ENCODE measurements at regions not wholly inside any gene's neighbourhood (a gene's known extent, or its start where the extent isn't known, plus 50 kb on each side); places are given as distances from the start of the nearest gene placed in this dataset.
"Not testable (repeated sequence)": the region's sequence is repeated elsewhere in the genome, so short reads cannot be mapped to it uniquely, and the experiment has no call there.

DNA sequence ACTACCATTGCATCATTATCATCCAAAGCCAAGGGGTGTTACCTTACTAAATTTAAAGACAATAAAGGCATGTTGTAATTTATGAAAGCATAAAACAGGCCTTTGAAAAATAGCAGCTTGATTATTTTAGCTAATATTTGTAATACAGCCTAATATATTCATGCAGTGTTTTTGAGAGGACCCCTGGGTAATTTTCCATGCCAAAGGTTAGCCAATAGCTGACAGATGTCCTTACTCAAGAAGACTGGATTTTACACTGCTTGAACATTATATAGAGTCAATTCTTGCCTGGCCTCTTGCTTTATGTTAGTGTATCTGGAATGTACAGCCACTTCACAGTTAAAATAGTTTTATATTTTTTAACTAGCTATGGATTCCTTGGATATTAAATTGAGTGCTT, 337.8 kb upstream of the PAPPA start:
- H3K4me1 ChIP-seq (ENCODE audit: control insufficient read depth, extremely low read depth, insufficient read depth, low read length) = no peaks in the 10 kb centered on the region
- dilution Hi-C loops (cut with MboI; ENCODE audit: extremely low pct_ligation_motif_present, low sequenced_read_pairs) = no loop called here
- no peak overlapping the region for H3K9ac ChIP-seq (ENCODE audit: control insufficient read depth, extremely low read depth, insufficient read depth, low read length)
- no peaks in the 10 kb centered on the region for H4K20me1 ChIP-seq (ENCODE audit: control insufficient read depth, extremely low read depth, insufficient read depth, low read length)
- no peaks in the 10 kb centered on the region for H3K79me2 ChIP-seq (ENCODE audit: control insufficient read depth, insufficient read depth, low read length)
- no peak overlapping the region for H3K4me3 ChIP-seq (ENCODE audit: control insufficient read depth in 2 of 3, extremely low read depth in 1 of 3, insufficient read depth in 2 of 3, low read depth in 1 of 3, low read length in 3 of 3)
- no peaks in the 10 kb centered on the region for H3K36me3 ChIP-seq (ENCODE audit: control insufficient read depth in 2 of 2, extremely low read depth in 1 of 2, insufficient read depth in 2 of 2, low read length in 2 of 2)
- H3K9me1 ChIP-seq (ENCODE audit: control insufficient read depth, extremely low read depth, insufficient read depth, low read length) = no peaks in the 10 kb centered on the region
- no peaks in the 10 kb centered on the region for H3K9me3 ChIP-seq (ENCODE audit: control insufficient read depth, low read depth, low read length)
- no peak overlapping the region for H3K27ac ChIP-seq (ENCODE audit: control insufficient read depth, insufficient read depth, low read length)
- DNase-seq (ENCODE audit: low read depth, low spot score) = no peak
- no peak overlapping the region for H3K4me2 ChIP-seq (ENCODE audit: control insufficient read depth, extremely low read depth, insufficient read depth, low read depth, low read length)
- no peak for FAIRE-seq
- no peak for TF ChIP-seq EZH2 (IDR thresholded peaks at IDR 0.05; ENCODE audit: low read length)
- TF ChIP-seq CTCF (optimal IDR thresholded peaks at IDR 0.05 in 1 of 3, IDR thresholded peaks at IDR 0.05 in 1 of 3, conservative IDR thresholded peaks at IDR 0.05 in 1 of 3; ENCODE audit: extremely low read depth in 1 of 3, insufficient read depth in 2 of 3, low read length in 3 of 3) = no peak
- H2AFZ ChIP-seq (ENCODE audit: control insufficient read depth, low read length) = no peak overlapping the region
- H3K27me3 ChIP-seq (ENCODE audit: control insufficient read depth, extremely low read depth, insufficient read depth, low read length) = no peaks in the 10 kb centered on the region

- H3K9me3 ChIP-seq (ENCODE audit: control insufficient read depth, low read depth, low read length); H3K36me3 ChIP-seq (ENCODE audit: control insufficient read depth in 2 of 2, extremely low read depth in 1 of 2, insufficient read depth in 2 of 2, low read length in 2 of 2); FAIRE-seq; H3K79me2 ChIP-seq (ENCODE audit: control insufficient read depth, insufficient read depth, low read length); H3K4me2 ChIP-seq (ENCODE audit: control insufficient read depth, extremely low read depth, insufficient read depth, low read depth, low read length); H3K4me1 ChIP-seq (ENCODE audit: control insufficient read depth, extremely low read depth, insufficient read depth, low read length); H3K4me3 ChIP-seq (ENCODE audit: control insufficient read depth in 2 of 3, extremely low read depth in 1 of 3, insufficient read depth in 2 of 3, low read depth in 1 of 3, low read length in 3 of 3); dilution Hi-C loops (cut with MboI; ENCODE audit: extremely low pct_ligation_motif_present, low sequenced_read_pairs); H3K9me1 ChIP-seq (ENCODE audit: control insufficient read depth, extremely low read depth, insufficient read depth, low read length); H3K9ac ChIP-seq (ENCODE audit: control insufficient read depth, extremely low read depth, insufficient read depth, low read length); DNase-seq (ENCODE audit: low read depth, low spot score); H2AFZ ChIP-seq (ENCODE audit: control insufficient read depth, low read length); H3K27me3 ChIP-seq (ENCODE audit: control insufficient read depth, extremely low read depth, insufficient read depth, low read length); H3K27ac ChIP-seq (ENCODE audit: control insufficient read depth, insufficient read depth, low read length); H4K20me1 ChIP-seq (ENCODE audit: control insufficient read depth, extremely low read depth, insufficient read depth, low read length): not testable (repeated sequence)
Observed at GRCh38 chr9:115818651-115819050, 334.9 kb upstream of the PAPPA start.

DNA sequence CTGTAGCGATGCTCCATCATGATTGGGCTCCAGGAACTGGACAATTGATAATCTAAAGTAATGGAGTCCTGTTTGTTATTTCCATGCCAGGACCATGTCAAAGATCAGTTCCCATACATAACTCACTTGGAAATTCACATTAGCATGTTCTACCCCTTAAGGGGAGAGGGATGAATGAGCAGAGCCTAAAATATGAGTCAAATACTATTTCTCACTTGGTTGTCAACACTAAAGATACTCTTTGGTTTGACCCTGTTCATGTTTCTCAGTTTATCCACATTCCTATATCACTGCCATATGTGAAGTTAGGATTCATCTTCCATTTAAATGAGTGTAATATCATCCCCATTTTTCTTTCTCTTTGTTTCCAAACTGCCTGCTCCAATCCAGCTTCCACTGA, 321.6 kb upstream of the PAPPA start:
- DNase-seq (ENCODE audit: low read depth, low spot score) = no peak
- no peaks in the 10 kb centered on the region for H3K27me3 ChIP-seq (ENCODE audit: control insufficient read depth, extremely low read depth, insufficient read depth, low read length)
- H3K36me3 ChIP-seq (ENCODE audit: control insufficient read depth in 2 of 2, extremely low read depth in 1 of 2, insufficient read depth in 2 of 2, low read length in 2 of 2) = no peaks in the 10 kb centered on the region
- no peaks in the 10 kb centered on the region for H3K9me3 ChIP-seq (ENCODE audit: control insufficient read depth, low read depth, low read length)
- no peaks in the 10 kb centered on the region for H3K79me2 ChIP-seq (ENCODE audit: control insufficient read depth, insufficient read depth, low read length)
- H4K20me1 ChIP-seq (ENCODE audit: control insufficient read depth, extremely low read depth, insufficient read depth, low read length) = no peaks in the 10 kb centered on the region
- no peak overlapping the region for H2AFZ ChIP-seq (ENCODE audit: control insufficient read depth, low read length)
- TF ChIP-seq EZH2 (IDR thresholded peaks at IDR 0.05; ENCODE audit: low read length) (no peak), CTCF (optimal IDR thresholded peaks at IDR 0.05 in 1 of 3, IDR thresholded peaks at IDR 0.05 in 1 of 3, conservative IDR thresholded peaks at IDR 0.05 in 1 of 3; ENCODE audit: extremely low read depth in 1 of 3, insufficient read depth in 2 of 3, low read length in 3 of 3) (no peak)
- H3K9me1 ChIP-seq (ENCODE audit: control insufficient read depth, extremely low read depth, insufficient read depth, low read length) = no peaks in the 10 kb centered on the region
- H3K9ac ChIP-seq (ENCODE audit: control insufficient read depth, extremely low read depth, insufficient read depth, low read length) = no peak overlapping the region
- FAIRE-seq = no peak
- H3K27ac ChIP-seq (ENCODE audit: control insufficient read depth, insufficient read depth, low read length) = no peak overlapping the region
- no peak overlapping the region for H3K4me2 ChIP-seq (ENCODE audit: control insufficient read depth, extremely low read depth, insufficient read depth, low read depth, low read length)
- dilution Hi-C loops (cut with MboI; ENCODE audit: extremely low pct_ligation_motif_present, low sequenced_read_pairs) = no loop called here
- no peak overlapping the region for H3K4me3 ChIP-seq (ENCODE audit: control insufficient read depth in 2 of 3, extremely low read depth in 1 of 3, insufficient read depth in 2 of 3, low read depth in 1 of 3, low read length in 3 of 3)
- no peaks in the 10 kb centered on the region for H3K4me1 ChIP-seq (ENCODE audit: control insufficient read depth, extremely low read depth, insufficient read depth, low read length)
